GM21515 (cell line): ENCODE measurements at regions not wholly inside any gene's neighbourhood (a gene's known extent, or its start where the extent isn't known, plus 50 kb on each side); places are given as distances from the start of the nearest gene placed in this dataset.

Experiments used
- ATAC-seq: cut with Tn5 transposase; IDR thresholded peaks from one replicate; pipeline ENCODE4 v1.9.1; 2021; ENCODE audit not compliant: unreplicated experiment

GRCh38 chr18:37762076-37762621 is 196.6 kb upstream of the CELF4 start:
- no peak for ATAC-seq

- ATAC-seq, result no peak
Observed at GRCh38 chr18:37754141-37754540, 188.5 kb upstream of the CELF4 start.

- ATAC-seq, result no peak
Observed at GRCh38 chr18:37742436-37742835, 176.8 kb upstream of the CELF4 start.

GRCh38 chr18:37741032-37741623 is 175.5 kb upstream of the CELF4 start:
- no peak for ATAC-seq

- ATAC-seq, result no peak
Observed at GRCh38 chr18:37734406-37734805, 168.8 kb upstream of the CELF4 start.

GRCh38 chr18:37729716-37730115 is 164.1 kb upstream of the CELF4 start:
- no peak for ATAC-seq

- no peak for ATAC-seq
Observed at GRCh38 chr18:37724206-37724605, 158.6 kb upstream of the CELF4 start.

GRCh38 chr18:37721544-37722522 is 156.2 kb upstream of the CELF4 start:
- no peak for ATAC-seq

- ATAC-seq, result no peak
Observed at GRCh38 chr18:37720663-37721062, 155.1 kb upstream of the CELF4 start.

GRCh38 chr18:37717656-37718055 is 152.1 kb upstream of the CELF4 start:
- ATAC-seq, result no peak

- ATAC-seq, result no peak
Observed at GRCh38 chr18:37717098-37717497, 151.5 kb upstream of the CELF4 start.

GRCh38 chr18:37716106-37716735 is 150.6 kb upstream of the CELF4 start:
- no peak for ATAC-seq

- no peak for ATAC-seq
Observed at GRCh38 chr18:37714691-37715090, 149.1 kb upstream of the CELF4 start.

GRCh38 chr18:37712776-37713175 is 147.2 kb upstream of the CELF4 start:
- no peak for ATAC-seq

GRCh38 chr18:37711766-37712505 is 146.3 kb upstream of the CELF4 start:
- ATAC-seq, result no peak

- ATAC-seq, result no peak
Observed at GRCh38 chr18:37710726-37711125, 145.1 kb upstream of the CELF4 start.

GRCh38 chr18:37709740-37710139 is 144.1 kb upstream of the CELF4 start:
- ATAC-seq, result no peak

GRCh38 chr18:37705016-37705415 is 139.4 kb upstream of the CELF4 start:
- ATAC-seq, result no peak

GRCh38 chr18:37702841-37703240 is 137.2 kb upstream of the CELF4 start:
- ATAC-seq, result no peak

- ATAC-seq, result no peak
Observed at GRCh38 chr18:37701967-37702366, 136.4 kb upstream of the CELF4 start.

GRCh38 chr18:37698508-37699040 is 133.0 kb upstream of the CELF4 start:
- ATAC-seq, result no peak
